Astrocyte (in vitro differentiated cells and primary cell): ENCODE measurements at regions not wholly inside any gene's neighbourhood (a gene's known extent, or its start where the extent isn't known, plus 50 kb on each side); places are given as distances from the start of the nearest gene placed in this dataset.

Source experiments
- DNase-seq: peaks from one replicate; pipeline ENCODE4 v3.0.0-alpha.2; 2010; ENCODE audit warnings: low read depth
- FAIRE-seq: peaks from 2 replicates; lab custom pipeline; 2011; peaks lifted over from hg19 to GRCh38; lab: Jason Lieb, UNC
- H2AFZ ChIP-seq: 2 replicates; pipeline ENCODE4 v1.6.0; 2012; ENCODE audit warnings: low read depth, low read length, inconsistent platforms
- H3K27ac ChIP-seq: 2 replicates; pipeline ENCODE4 v1.5.1; 2011; ENCODE audit warnings: low read depth, low read length, inconsistent platforms
- H3K27me3 ChIP-seq: 2 replicates; pipeline ENCODE4 v1.6.0; 2011; ENCODE audit warnings: low read length, inconsistent platforms; ENCODE audit not compliant: insufficient read depth
- H3K36me3 ChIP-seq: 2 replicates; pipeline ENCODE4 v1.5.1; 2011; ENCODE audit warnings: low read length, inconsistent platforms; ENCODE audit not compliant: insufficient read depth
- H3K4me1 ChIP-seq: 2 replicates; pipeline ENCODE4 v1.5.1; 2011; ENCODE audit warnings: low read length, inconsistent platforms; ENCODE audit not compliant: insufficient read depth
- H3K4me2 ChIP-seq: 2 replicates; pipeline ENCODE4 v1.6.0; 2012; ENCODE audit warnings: low read length, inconsistent platforms
- H3K4me3 ChIP-seq: 2 replicates; pipeline ENCODE4 v1.5.1; 2011; ENCODE audit warnings: low read depth, mild to moderate bottlenecking, low read length, inconsistent platforms; ENCODE audit not compliant: insufficient read depth
- H3K79me2 ChIP-seq: 2 replicates; pipeline ENCODE4 v1.6.0; 2012; ENCODE audit warnings: mild to moderate bottlenecking, low read length, inconsistent platforms; ENCODE audit not compliant: insufficient read depth
- H3K9ac ChIP-seq: 2 replicates; pipeline ENCODE4 v1.6.0; 2012; ENCODE audit warnings: mild to moderate bottlenecking, low read length, inconsistent platforms
- H3K9me3 ChIP-seq: 2 replicates; pipeline ENCODE4 v1.5.1; 2012; ENCODE audit warnings: low read depth, mild to moderate bottlenecking, low read length, inconsistent platforms; ENCODE audit not compliant: insufficient read depth
- H4K20me1 ChIP-seq: 2 replicates; pipeline ENCODE4 v1.6.0; 2012; ENCODE audit warnings: low read length, inconsistent platforms; ENCODE audit not compliant: insufficient read depth
- H3K27ac Mint-ChIP-seq: one replicate; pipeline ENCODE4 v1.8.0; 2021; ENCODE audit warnings: mild to moderate bottlenecking, mixed read lengths; ENCODE audit not compliant: unreplicated experiment
- H3K27me3 Mint-ChIP-seq: one replicate; pipeline ENCODE4 v1.8.0; 2021; ENCODE audit warnings: low read depth, mixed read lengths; ENCODE audit not compliant: unreplicated experiment
- H3K36me3 Mint-ChIP-seq: one replicate; pipeline ENCODE4 v1.8.0; 2021; ENCODE audit warnings: low read depth, mixed read lengths; ENCODE audit not compliant: unreplicated experiment
- H3K4me1 Mint-ChIP-seq: one replicate; pipeline ENCODE4 v1.8.0; 2021; ENCODE audit warnings: low read depth, mixed read lengths; ENCODE audit not compliant: unreplicated experiment
- H3K4me3 Mint-ChIP-seq: one replicate; pipeline ENCODE4 v1.8.0; 2021; ENCODE audit warnings: mild to moderate bottlenecking, moderate library complexity, mixed read lengths; ENCODE audit not compliant: unreplicated experiment
- H3K9me3 Mint-ChIP-seq: one replicate; pipeline ENCODE4 v1.8.0; 2021; ENCODE audit warnings: mild to moderate bottlenecking, mixed read lengths; ENCODE audit not compliant: unreplicated experiment
- EZH2 ChIP-seq: IDR thresholded peaks from 2 replicates; pipeline ENCODE4 v1.6.1; 2012; ENCODE audit warnings: mild to moderate bottlenecking, low read length, inconsistent platforms; ENCODE audit not compliant: insufficient read depth
- TF ChIP-seq, protein P1 (sequence below): IDR thresholded peaks from 2 replicates; pipeline ENCODE4 v1.5.1; 2011; ENCODE audit warnings: low read depth, mild to moderate bottlenecking, inconsistent platforms, low read length, moderate library complexity; ENCODE audit not compliant: insufficient read depth

DNA sequence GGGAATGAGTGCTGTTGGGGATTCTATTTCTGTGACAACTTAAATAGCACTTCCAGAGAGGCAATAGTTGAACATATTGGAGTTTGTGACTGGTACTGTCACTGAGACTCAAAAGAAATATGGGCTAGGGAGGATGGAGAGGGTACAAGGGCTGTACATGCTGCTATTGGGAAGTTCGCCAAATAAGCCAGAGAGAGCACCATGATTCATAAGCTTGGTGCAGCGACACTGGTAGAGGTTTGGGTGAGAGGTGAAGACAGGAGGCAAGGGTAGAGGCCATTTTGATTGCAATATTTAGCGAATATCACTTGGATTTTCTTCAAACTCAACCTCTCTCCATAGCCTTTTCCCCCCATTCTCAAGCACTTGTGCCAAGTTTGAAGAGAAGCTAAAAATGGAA lies 214.3 kb downstream of the OGFRL1 start:
- no peak for FAIRE-seq
- no peak overlapping the region for H3K4me2 ChIP-seq
- H3K4me3 Mint-ChIP-seq = no peak overlapping the region
- H3K36me3 ChIP-seq = no peaks in the 10 kb centered on the region
- H2AFZ ChIP-seq = no peak overlapping the region
- H3K9ac ChIP-seq = no peak overlapping the region
- H3K79me2 ChIP-seq = no peaks in the 10 kb centered on the region
- H3K27me3 Mint-ChIP-seq = no peaks in the 10 kb centered on the region
- H3K27ac ChIP-seq = no peak overlapping the region
- TF ChIP-seq EZH2 = no peak
- TF ChIP-seq, protein P1, sequence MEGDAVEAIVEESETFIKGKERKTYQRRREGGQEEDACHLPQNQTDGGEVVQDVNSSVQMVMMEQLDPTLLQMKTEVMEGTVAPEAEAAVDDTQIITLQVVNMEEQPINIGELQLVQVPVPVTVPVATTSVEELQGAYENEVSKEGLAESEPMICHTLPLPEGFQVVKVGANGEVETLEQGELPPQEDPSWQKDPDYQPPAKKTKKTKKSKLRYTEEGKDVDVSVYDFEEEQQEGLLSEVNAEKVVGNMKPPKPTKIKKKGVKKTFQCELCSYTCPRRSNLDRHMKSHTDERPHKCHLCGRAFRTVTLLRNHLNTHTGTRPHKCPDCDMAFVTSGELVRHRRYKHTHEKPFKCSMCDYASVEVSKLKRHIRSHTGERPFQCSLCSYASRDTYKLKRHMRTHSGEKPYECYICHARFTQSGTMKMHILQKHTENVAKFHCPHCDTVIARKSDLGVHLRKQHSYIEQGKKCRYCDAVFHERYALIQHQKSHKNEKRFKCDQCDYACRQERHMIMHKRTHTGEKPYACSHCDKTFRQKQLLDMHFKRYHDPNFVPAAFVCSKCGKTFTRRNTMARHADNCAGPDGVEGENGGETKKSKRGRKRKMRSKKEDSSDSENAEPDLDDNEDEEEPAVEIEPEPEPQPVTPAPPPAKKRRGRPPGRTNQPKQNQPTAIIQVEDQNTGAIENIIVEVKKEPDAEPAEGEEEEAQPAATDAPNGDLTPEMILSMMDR = no peak
- no peaks in the 10 kb centered on the region for H3K27me3 ChIP-seq
- no peak for DNase-seq
- no peaks in the 10 kb centered on the region for H4K20me1 ChIP-seq
- H3K36me3 Mint-ChIP-seq = no peaks in the 10 kb centered on the region
- no peak overlapping the region for H3K4me3 ChIP-seq
- H3K9me3 Mint-ChIP-seq = no peaks in the 10 kb centered on the region
- no peaks in the 10 kb centered on the region for H3K9me3 ChIP-seq
- H3K4me1 Mint-ChIP-seq = no peaks in the 10 kb centered on the region
- H3K4me1 ChIP-seq = no peaks in the 10 kb centered on the region
- no peak overlapping the region for H3K27ac Mint-ChIP-seq

DNA sequence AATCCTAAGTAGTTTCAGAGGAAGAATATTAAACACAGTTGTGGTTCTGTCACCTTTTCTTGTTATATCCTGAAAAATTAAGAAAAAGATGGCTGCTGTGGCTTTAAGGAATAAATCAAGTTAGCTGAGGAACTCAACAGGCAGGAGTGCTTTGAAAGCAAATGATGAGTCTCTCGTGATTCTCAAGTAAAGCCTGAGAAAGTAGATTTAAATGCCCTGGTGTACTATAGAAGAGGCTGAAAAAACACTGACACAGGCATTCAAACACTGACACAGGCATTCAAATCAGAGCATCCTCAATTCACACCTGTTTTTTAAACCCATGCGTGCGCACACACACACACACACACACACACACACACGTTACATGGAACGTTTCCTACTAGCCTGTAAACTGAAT lies 218.6 kb downstream of the OGFRL1 start:
- H3K27me3 Mint-ChIP-seq = no peaks in the 10 kb centered on the region
- Histone ChIP-seq H4K20me1 (no peaks in the 10 kb centered on the region), H3K4me2 (no peak overlapping the region), H3K27ac (no peak overlapping the region), H3K27me3 (no peaks in the 10 kb centered on the region), H3K36me3 (no peaks in the 10 kb centered on the region), H3K4me1 (no peaks in the 10 kb centered on the region), H2AFZ (no peak overlapping the region), H3K79me2 (no peaks in the 10 kb centered on the region), H3K4me3 (no peak overlapping the region), H3K9me3 (no peaks in the 10 kb centered on the region), H3K9ac (no peak overlapping the region)
- peaks cover 7% of the 10 kb centered on the region for H3K4me1 Mint-ChIP-seq
- TF ChIP-seq, protein P1 = no peak
- TF ChIP-seq EZH2 = no peak
- H3K27ac Mint-ChIP-seq = no peak overlapping the region
- H3K4me3 Mint-ChIP-seq = no peak overlapping the region
- H3K36me3 Mint-ChIP-seq = no peaks in the 10 kb centered on the region
- no peak for FAIRE-seq
- H3K9me3 Mint-ChIP-seq = no peaks in the 10 kb centered on the region
- no peak for DNase-seq

DNA sequence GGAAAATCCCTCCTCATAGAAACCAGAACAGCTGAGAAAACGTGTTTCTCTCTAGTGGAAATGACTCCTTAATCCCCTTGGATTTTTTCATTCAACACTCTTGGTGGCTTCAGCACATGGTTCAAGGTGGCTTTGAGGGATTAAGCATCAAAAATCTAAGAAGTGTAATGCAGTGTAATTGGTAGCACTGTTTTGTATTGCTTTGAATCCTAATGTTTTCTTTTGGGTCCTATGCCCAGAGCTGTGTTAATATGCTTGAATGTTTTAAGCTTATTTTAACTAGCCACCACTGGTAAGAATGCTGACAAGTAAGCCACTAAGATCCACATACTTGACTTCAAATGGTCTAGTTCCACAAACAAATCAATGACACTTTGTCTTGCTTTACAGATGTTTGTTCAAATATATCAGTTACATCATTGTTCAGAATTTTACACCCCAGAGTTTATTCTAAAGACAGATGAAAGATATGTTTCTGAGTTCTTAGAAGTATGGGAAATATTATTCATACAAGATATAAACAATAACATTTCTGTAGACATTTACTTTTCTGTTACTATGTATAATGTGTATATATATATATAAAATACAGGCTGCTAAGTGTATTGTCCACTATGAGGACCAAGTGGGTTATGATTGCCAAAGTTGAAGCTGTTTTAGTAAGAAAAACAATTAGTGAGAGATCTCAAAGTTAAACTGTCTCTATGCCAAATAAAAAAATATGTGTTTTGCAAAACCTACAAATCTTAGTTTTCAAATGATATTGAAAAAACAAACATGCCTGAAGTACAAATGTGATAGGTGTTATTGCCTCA lies 220.8 kb downstream of the OGFRL1 start:
- H3K36me3 ChIP-seq = no peaks in the 10 kb centered on the region
- peak overlapping the region; percentile 6 for H3K27ac Mint-ChIP-seq
- no peaks in the 10 kb centered on the region for H3K9me3 ChIP-seq
- no peaks in the 10 kb centered on the region for H3K4me1 ChIP-seq
- DNase-seq (no peak), FAIRE-seq (no peak)
- no peaks in the 10 kb centered on the region for H3K36me3 Mint-ChIP-seq
- H3K4me3 Mint-ChIP-seq = no peak overlapping the region
- no peak for TF ChIP-seq EZH2
- TF ChIP-seq, protein P1 = no peak
- H3K27me3 Mint-ChIP-seq = no peaks in the 10 kb centered on the region
- H3K4me1 Mint-ChIP-seq = peaks cover 8% of the 10 kb centered on the region
- H3K27me3 ChIP-seq = no peaks in the 10 kb centered on the region
- no peaks in the 10 kb centered on the region for H4K20me1 ChIP-seq
- no peak overlapping the region for H3K4me3 ChIP-seq
- H2AFZ ChIP-seq = no peak overlapping the region
- H3K27ac ChIP-seq = no peak overlapping the region
- H3K79me2 ChIP-seq = no peaks in the 10 kb centered on the region
- peak overlapping the region; percentile 4 for H3K4me2 ChIP-seq
- no peak overlapping the region for H3K9ac ChIP-seq
- H3K9me3 Mint-ChIP-seq = no peaks in the 10 kb centered on the region
